ENCODE measurements at regions not wholly inside any gene's neighbourhood (a gene's known extent, or its start where the extent isn't known, plus 50 kb on each side); places are given as distances from the start of the nearest gene placed in this dataset.

DNA sequence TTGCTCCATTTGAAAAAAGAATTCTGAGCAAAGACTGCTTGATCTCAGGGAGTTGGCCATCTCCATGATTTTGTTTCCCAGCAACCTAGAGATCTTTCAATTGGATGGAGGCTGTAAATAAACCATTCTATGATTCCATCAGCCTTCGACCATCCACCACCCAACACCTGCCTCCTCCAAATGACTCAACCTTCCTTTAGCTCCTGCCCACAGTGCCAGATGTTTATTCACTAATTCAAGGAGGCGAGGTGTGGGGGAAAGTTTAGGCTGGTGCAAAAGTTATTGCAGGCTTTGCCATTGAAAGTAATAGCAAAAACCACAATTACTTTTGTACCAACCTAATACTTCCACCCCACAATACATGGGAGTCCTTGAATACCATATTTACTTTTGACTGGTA, 327.5 kb downstream of the CAAP1 start:
- intact Hi-C loops (cut with micrococcal nuclease) = no loop called here
- BruUV-seq (replicated peaks) = no TSS peak
- Mint-ChIP-seq H3K27me3 (ENCODE audit: insufficient read depth, unreplicated experiment) (no peaks in the 10 kb centered on the region), H3K9me3 (ENCODE audit: unreplicated experiment) (peaks cover 7% of the 10 kb centered on the region), H3K4me1 (ENCODE audit: insufficient read depth, unreplicated experiment) (no peaks in the 10 kb centered on the region), H3K27ac (ENCODE audit: low read depth, unreplicated experiment) (no peak overlapping the region), H3K4me3 (ENCODE audit: unreplicated experiment) (no peak overlapping the region), H3K36me3 (ENCODE audit: insufficient read depth, unreplicated experiment) (no peaks in the 10 kb centered on the region)
- TF ChIP-seq, protein P1, sequence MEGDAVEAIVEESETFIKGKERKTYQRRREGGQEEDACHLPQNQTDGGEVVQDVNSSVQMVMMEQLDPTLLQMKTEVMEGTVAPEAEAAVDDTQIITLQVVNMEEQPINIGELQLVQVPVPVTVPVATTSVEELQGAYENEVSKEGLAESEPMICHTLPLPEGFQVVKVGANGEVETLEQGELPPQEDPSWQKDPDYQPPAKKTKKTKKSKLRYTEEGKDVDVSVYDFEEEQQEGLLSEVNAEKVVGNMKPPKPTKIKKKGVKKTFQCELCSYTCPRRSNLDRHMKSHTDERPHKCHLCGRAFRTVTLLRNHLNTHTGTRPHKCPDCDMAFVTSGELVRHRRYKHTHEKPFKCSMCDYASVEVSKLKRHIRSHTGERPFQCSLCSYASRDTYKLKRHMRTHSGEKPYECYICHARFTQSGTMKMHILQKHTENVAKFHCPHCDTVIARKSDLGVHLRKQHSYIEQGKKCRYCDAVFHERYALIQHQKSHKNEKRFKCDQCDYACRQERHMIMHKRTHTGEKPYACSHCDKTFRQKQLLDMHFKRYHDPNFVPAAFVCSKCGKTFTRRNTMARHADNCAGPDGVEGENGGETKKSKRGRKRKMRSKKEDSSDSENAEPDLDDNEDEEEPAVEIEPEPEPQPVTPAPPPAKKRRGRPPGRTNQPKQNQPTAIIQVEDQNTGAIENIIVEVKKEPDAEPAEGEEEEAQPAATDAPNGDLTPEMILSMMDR (IDR thresholded peaks at IDR 0.05; ENCODE audit: unreplicated experiment) = no peak
- no peak for DNase-seq (ENCODE audit: unreplicated experiment)
- POLR2A ChIA-PET = no interaction called here
- CTCF ChIA-PET = no interaction called here

DNA sequence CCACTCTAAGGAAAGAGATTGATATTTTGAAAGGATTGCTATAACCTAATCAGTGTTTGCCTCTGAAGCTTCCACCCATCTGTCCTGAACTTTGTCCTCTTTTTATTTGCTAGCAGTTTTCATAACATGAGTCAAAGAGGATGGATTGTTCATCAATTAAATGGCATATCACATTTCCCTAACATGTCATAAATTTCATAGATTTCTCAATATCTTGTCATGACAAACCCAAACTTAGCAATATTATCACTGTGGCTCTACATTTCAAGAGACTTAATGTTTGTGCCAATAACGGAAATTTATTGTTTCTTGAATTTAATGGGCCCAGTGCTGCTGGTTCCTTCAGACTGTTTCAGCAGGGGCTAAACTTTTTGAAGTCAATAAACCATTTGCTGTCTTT, 330.3 kb downstream of the CAAP1 start:
- Mint-ChIP-seq H3K4me3 (ENCODE audit: unreplicated experiment) (no peak overlapping the region), H3K27me3 (ENCODE audit: insufficient read depth, unreplicated experiment) (no peaks in the 10 kb centered on the region), H3K4me1 (ENCODE audit: insufficient read depth, unreplicated experiment) (no peaks in the 10 kb centered on the region), H3K36me3 (ENCODE audit: insufficient read depth, unreplicated experiment) (no peaks in the 10 kb centered on the region), H3K27ac (ENCODE audit: low read depth, unreplicated experiment) (no peak overlapping the region), H3K9me3 (ENCODE audit: unreplicated experiment) (peaks cover 7% of the 10 kb centered on the region)
- intact Hi-C loops (cut with micrococcal nuclease) = no loop called here
- ChIA-PET CTCF (no interaction called here), POLR2A (no interaction called here)
- TF ChIP-seq, protein P1 (IDR thresholded peaks at IDR 0.05; ENCODE audit: unreplicated experiment) = no peak
- DNase-seq (ENCODE audit: unreplicated experiment) = no peak
- no TSS peak for BruUV-seq (replicated peaks)

DNA sequence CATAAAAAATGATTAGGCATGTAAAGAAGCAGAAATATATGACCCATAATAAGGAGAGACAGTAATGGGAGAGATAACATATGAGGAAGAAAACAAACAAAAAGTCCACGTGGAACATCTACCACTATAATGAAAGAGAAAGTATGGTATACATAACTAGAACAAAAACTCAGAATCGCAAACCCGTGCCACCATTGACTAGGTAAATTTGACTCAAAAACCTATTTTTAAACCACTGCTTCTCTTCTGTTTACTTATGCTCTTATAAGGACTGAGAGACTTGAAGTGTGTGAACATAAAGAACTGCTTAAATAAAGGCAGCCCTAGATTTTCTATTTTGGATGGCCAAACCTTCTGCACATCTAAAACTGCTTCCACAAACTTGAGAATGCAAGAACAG, 330.7 kb downstream of the CAAP1 start:
- ChIA-PET POLR2A (no interaction called here), CTCF (no interaction called here)
- Mint-ChIP-seq H3K4me1 (ENCODE audit: insufficient read depth, unreplicated experiment) (no peaks in the 10 kb centered on the region), H3K36me3 (ENCODE audit: insufficient read depth, unreplicated experiment) (no peaks in the 10 kb centered on the region), H3K27ac (ENCODE audit: low read depth, unreplicated experiment) (no peak overlapping the region), H3K27me3 (ENCODE audit: insufficient read depth, unreplicated experiment) (no peaks in the 10 kb centered on the region), H3K4me3 (ENCODE audit: unreplicated experiment) (no peak overlapping the region), H3K9me3 (ENCODE audit: unreplicated experiment) (peaks cover 7% of the 10 kb centered on the region)
- TF ChIP-seq, protein P1 (IDR thresholded peaks at IDR 0.05; ENCODE audit: unreplicated experiment) = no peak
- no TSS peak for BruUV-seq (replicated peaks)
- DNase-seq (ENCODE audit: unreplicated experiment) = no peak
- intact Hi-C loops (cut with micrococcal nuclease) = no loop called here

DNA sequence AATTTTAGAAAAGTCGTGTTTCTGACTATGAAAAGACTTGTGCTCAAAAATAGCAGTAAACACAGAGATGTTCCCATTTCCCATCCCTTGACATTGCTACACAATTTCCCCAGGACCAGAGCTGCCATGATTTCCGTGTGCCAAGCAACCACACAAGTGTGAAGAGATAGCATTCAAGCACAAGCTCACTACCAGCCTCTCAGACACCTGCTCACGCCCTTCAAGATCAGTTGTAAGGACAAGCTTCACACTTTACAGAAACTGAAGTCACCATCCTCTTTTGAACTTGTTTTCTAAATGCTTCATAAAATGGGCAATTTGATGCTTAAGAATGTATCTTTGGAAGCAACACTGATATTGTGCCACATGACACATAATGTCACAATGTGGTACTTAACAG, 333.1 kb downstream of the CAAP1 start:
- Mint-ChIP-seq H3K4me3 (ENCODE audit: unreplicated experiment) (no peak overlapping the region), H3K27me3 (ENCODE audit: insufficient read depth, unreplicated experiment) (no peaks in the 10 kb centered on the region), H3K9me3 (ENCODE audit: unreplicated experiment) (peaks cover 17% of the 10 kb centered on the region), H3K27ac (ENCODE audit: low read depth, unreplicated experiment) (no peak overlapping the region), H3K4me1 (ENCODE audit: insufficient read depth, unreplicated experiment) (no peaks in the 10 kb centered on the region), H3K36me3 (ENCODE audit: insufficient read depth, unreplicated experiment) (no peaks in the 10 kb centered on the region)
- no peak for DNase-seq (ENCODE audit: unreplicated experiment)
- intact Hi-C loops (cut with micrococcal nuclease) = no loop called here
- TF ChIP-seq, protein P1 (IDR thresholded peaks at IDR 0.05; ENCODE audit: unreplicated experiment) = no peak
- CTCF ChIA-PET = interaction anchor here (1.4 kb wide), 1 partner anchor 13 kb away, joined by 7 read pairs; no protein-coding TSS in a partner anchor
- POLR2A ChIA-PET = no interaction called here
- no TSS peak for BruUV-seq (replicated peaks)

All from MCF 10A (cell line).